Neural progenitor cell (in vitro differentiated cells): ENCODE measurements at regions not wholly inside any gene's neighbourhood (a gene's known extent, or its start where the extent isn't known, plus 50 kb on each side); places are given as distances from the start of the nearest gene placed in this dataset.

ENCODE experiments used
- DNase-seq: peaks from one replicate; pipeline ENCODE4 v3.0.0-alpha.2; 2016; ENCODE audit warnings: low spot score
- H2AFZ ChIP-seq: fragments of 200-600 bp; sonication (generic); replicated peaks from 2 replicates; pipeline ENCODE4 v1.6.1; 2016; ENCODE audit warnings: antibody characterized with exemption
- H3F3A ChIP-seq: fragments of 200-600 bp; sonication (generic); 2 replicates; pipeline ENCODE4 v1.6.1; 2016; ENCODE audit warnings: antibody characterized with exemption, low read depth
- H3K27ac ChIP-seq: fragments of 200-600 bp; sonication (generic); 2 replicates; pipeline ENCODE4 v1.5.1; 2016; ENCODE audit warnings: mild to moderate bottlenecking
- H3K27me3 ChIP-seq: fragments of 200-600 bp; sonication (generic); 2 replicates; pipeline ENCODE4 v1.6.1; 2016; ENCODE audit warnings: mild to moderate bottlenecking, moderate library complexity
- H3K36me3 ChIP-seq: fragments of 200-600 bp; sonication (generic); 2 replicates; pipeline ENCODE4 v1.5.1; 2016
- H3K4me1 ChIP-seq: fragments of 200-600 bp; sonication (generic); 2 replicates; pipeline ENCODE4 v1.6.1; 2016; ENCODE audit warnings: mixed run types
- H3K4me2 ChIP-seq: fragments of 200-600 bp; sonication (generic); 2 replicates; pipeline ENCODE4 v1.6.1; 2016
- H3K4me3 ChIP-seq: fragments of 200-600 bp; sonication (generic); 2 replicates; pipeline ENCODE4 v1.5.1; 2016
- H3K79me2 ChIP-seq: fragments of 200-600 bp; sonication (generic); 2 replicates; pipeline ENCODE4 v1.6.1; 2016; ENCODE audit warnings: low read depth
- H3K9ac ChIP-seq: fragments of 200-600 bp; sonication (generic); 2 replicates; pipeline ENCODE4 v1.6.1; 2016
- H3K9me3 ChIP-seq: fragments of 200-600 bp; sonication (generic); 2 replicates; pipeline ENCODE4 v1.5.1; 2016; ENCODE audit warnings: low read depth
- H4K20me1 ChIP-seq: fragments of 200-600 bp; sonication (generic); 2 replicates; pipeline ENCODE4 v1.6.1; 2016; ENCODE audit warnings: low read depth
- H3K27ac Mint-ChIP-seq: 3 replicates; pipeline ENCODE4 v1.8.0; 2021; ENCODE audit warnings: mixed read lengths
- H3K27me3 Mint-ChIP-seq: 2 replicates; pipeline ENCODE4 v1.8.0; 2022; ENCODE audit warnings: low read depth, mild to moderate bottlenecking, inconsistent platforms, moderate library complexity, mixed read lengths; ENCODE audit not compliant: insufficient read depth
- H3K36me3 Mint-ChIP-seq: 3 replicates; pipeline ENCODE4 v1.8.0; 2021; ENCODE audit warnings: mixed read lengths
- H3K4me1 Mint-ChIP-seq: 3 replicates; pipeline ENCODE4 v1.8.0; 2021; ENCODE audit warnings: mixed read lengths
- H3K4me3 Mint-ChIP-seq: 3 replicates; pipeline ENCODE4 v1.8.0; 2021; ENCODE audit warnings: mild to moderate bottlenecking, moderate library complexity, mixed read lengths
- H3K9me3 Mint-ChIP-seq: 3 replicates; pipeline ENCODE4 v1.8.0; 2020; ENCODE audit warnings: mixed read lengths
- CTCF ChIP-seq: fragments of 200-600 bp; sonication (generic); IDR thresholded peaks from 2 replicates; pipeline ENCODE4 v1.5.1; 2017; ENCODE audit warnings: antibody characterized with exemption, mild to moderate bottlenecking
- EZH2 ChIP-seq: fragments of 200-600 bp; sonication (generic); IDR thresholded peaks from 2 replicates; pipeline ENCODE4 v1.6.1; 2017; ENCODE audit warnings: antibody characterized with exemption, mild to moderate bottlenecking, moderate library complexity
- EZH2phosphoT487 ChIP-seq: fragments of 200-600 bp; sonication (generic); IDR thresholded peaks from 2 replicates; pipeline ENCODE4 v1.6.1; 2017; ENCODE audit warnings: antibody characterized with exemption

DNA sequence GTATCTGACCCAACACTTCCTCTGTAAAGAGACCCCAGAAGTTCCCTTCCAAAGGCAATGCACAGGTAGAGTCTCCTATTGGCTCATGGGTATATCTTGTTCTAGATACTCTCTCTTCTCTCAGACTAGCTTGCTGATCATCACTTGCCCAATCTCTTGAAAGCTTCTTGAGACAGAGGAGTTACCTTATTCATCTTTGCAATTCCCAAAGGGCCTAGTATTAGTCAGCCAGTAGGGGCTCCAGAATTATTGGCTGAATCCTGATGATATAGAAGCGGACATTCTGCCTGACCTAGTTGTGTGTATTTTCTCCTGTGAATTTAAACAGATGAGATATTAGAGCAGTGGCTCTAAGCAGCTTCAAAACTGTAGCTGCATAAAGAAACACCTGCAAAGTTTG lies 304.0 kb upstream of the KLF4 start:
- no peaks in the 10 kb centered on the region for H3K9me3 ChIP-seq
- TF ChIP-seq EZH2phosphoT487 (no peak), CTCF (no peak), EZH2 (no peak)
- H3K36me3 Mint-ChIP-seq: no peaks in the 10 kb centered on the region
- H3K27me3 ChIP-seq: no peaks in the 10 kb centered on the region
- no peak overlapping the region for H3K27ac ChIP-seq
- no peaks in the 10 kb centered on the region for H3F3A ChIP-seq
- H3K4me1 Mint-ChIP-seq: no peaks in the 10 kb centered on the region
- DNase-seq: no peak
- no peak overlapping the region for H3K9ac ChIP-seq
- H3K79me2 ChIP-seq: no peaks in the 10 kb centered on the region
- H3K4me2 ChIP-seq: no peak overlapping the region
- no peak overlapping the region for H3K27ac Mint-ChIP-seq
- H4K20me1 ChIP-seq: no peaks in the 10 kb centered on the region
- H3K4me3 Mint-ChIP-seq: no peak overlapping the region
- no peaks in the 10 kb centered on the region for H3K27me3 Mint-ChIP-seq
- no peak overlapping the region for H3K4me3 ChIP-seq
- peaks cover 3% of the 10 kb centered on the region for H3K9me3 Mint-ChIP-seq
- no peak overlapping the region for H2AFZ ChIP-seq
- no peaks in the 10 kb centered on the region for H3K36me3 ChIP-seq
- no peaks in the 10 kb centered on the region for H3K4me1 ChIP-seq

DNA sequence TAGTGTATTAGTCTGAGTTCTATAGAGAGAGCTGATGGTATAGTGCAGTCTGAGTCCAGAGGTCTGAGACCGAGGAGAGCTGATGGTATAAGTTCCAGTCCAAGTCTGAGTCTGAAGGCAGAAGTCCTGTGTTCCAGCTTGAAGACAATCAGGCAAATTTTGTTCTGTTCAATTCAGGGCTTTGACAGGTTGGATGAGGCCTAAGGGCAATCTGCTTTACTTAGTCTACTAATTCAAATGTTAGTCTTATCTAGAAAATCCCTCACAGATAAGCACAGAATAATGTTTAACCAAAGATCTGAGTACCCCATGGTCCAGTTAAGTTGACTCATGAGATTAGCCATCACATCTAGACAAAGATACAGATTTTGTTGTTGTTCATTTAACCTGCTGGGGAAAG lies 303.0 kb upstream of the KLF4 start:
- H3K4me3 Mint-ChIP-seq: no peak overlapping the region
- no peak overlapping the region for H3K27ac ChIP-seq
- no peaks in the 10 kb centered on the region for H3K79me2 ChIP-seq
- no peak for DNase-seq
- no peaks in the 10 kb centered on the region for H3K27me3 Mint-ChIP-seq
- no peaks in the 10 kb centered on the region for H3K36me3 Mint-ChIP-seq
- no peak overlapping the region for H2AFZ ChIP-seq
- no peak overlapping the region for H3K9ac ChIP-seq
- no peaks in the 10 kb centered on the region for H3K27me3 ChIP-seq
- H3K36me3 ChIP-seq: no peaks in the 10 kb centered on the region
- no peaks in the 10 kb centered on the region for H3F3A ChIP-seq
- no peak for TF ChIP-seq EZH2
- no peak for TF ChIP-seq CTCF
- TF ChIP-seq EZH2phosphoT487: no peak
- peaks cover 3% of the 10 kb centered on the region for H3K9me3 Mint-ChIP-seq
- no peaks in the 10 kb centered on the region for H3K4me1 ChIP-seq
- no peaks in the 10 kb centered on the region for H4K20me1 ChIP-seq
- no peak overlapping the region for H3K27ac Mint-ChIP-seq
- H3K4me3 ChIP-seq: no peak overlapping the region
- H3K9me3 ChIP-seq: no peaks in the 10 kb centered on the region
- H3K4me1 Mint-ChIP-seq: no peaks in the 10 kb centered on the region
- no peak overlapping the region for H3K4me2 ChIP-seq

GRCh38 chr9:107792006-107792405 lies 302.4 kb upstream of the KLF4 start:
- no peak overlapping the region for H3K27ac Mint-ChIP-seq

More at GRCh38 chr9:107792006-107792405, 302.4 kb upstream of the KLF4 start:
- Histone ChIP-seq H3K36me3 (no peaks in the 10 kb centered on the region), H3K4me2 (no peak overlapping the region), H3K4me3 (no peak overlapping the region), H3F3A (no peaks in the 10 kb centered on the region), H3K9me3 (no peaks in the 10 kb centered on the region), H3K79me2 (no peaks in the 10 kb centered on the region), H3K4me1 (no peaks in the 10 kb centered on the region), H3K9ac (no peak overlapping the region), H2AFZ (no peak overlapping the region), H3K27ac (no peak overlapping the region), H3K27me3 (no peaks in the 10 kb centered on the region), H4K20me1 (no peaks in the 10 kb centered on the region)
- no peak for TF ChIP-seq CTCF
- TF ChIP-seq EZH2phosphoT487: no peak
- TF ChIP-seq EZH2: no peak
- H3K36me3 Mint-ChIP-seq: no peaks in the 10 kb centered on the region
- DNase-seq: no peak
- no peaks in the 10 kb centered on the region for H3K27me3 Mint-ChIP-seq
- H3K9me3 Mint-ChIP-seq: peaks cover 3% of the 10 kb centered on the region
- no peaks in the 10 kb centered on the region for H3K4me1 Mint-ChIP-seq
- H3K4me3 Mint-ChIP-seq: no peak overlapping the region
